Esophagus squamous epithelium (tissue), 4 donors: ENCODE measurements at regions not wholly inside any gene's neighbourhood (a gene's known extent, or its start where the extent isn't known, plus 50 kb on each side); places are given as distances from the start of the nearest gene placed in this dataset.
"Not testable (repeated sequence)": the region's sequence is repeated elsewhere in the genome, so short reads cannot be mapped to it uniquely, and the experiment has no call there.

Experiments
- POLR2A ChIP-seq, 4 donors: fragments of 450-650 bp; IDR thresholded peaks; one replicate each; pipeline ENCODE4 v1.6.1; 2017; ENCODE audit warnings: antibody characterized with exemption in 4 of 4, mild to moderate bottlenecking in 4 of 4, moderate library complexity in 3 of 4
- TF ChIP-seq, protein P1 (sequence below), 6 experiments: fragments of 450-650 bp in 4 of 6; fragments of 200-600 bp in 2 of 6; sonication (generic) in 2 of 6; IDR thresholded peaks; one replicate each; pipeline ENCODE4 v1.5.1; 2016 to 2019; ENCODE audit warnings: antibody characterized with exemption in 6 of 6, mild to moderate bottlenecking in 4 of 6, moderate library complexity in 4 of 6

DNA sequence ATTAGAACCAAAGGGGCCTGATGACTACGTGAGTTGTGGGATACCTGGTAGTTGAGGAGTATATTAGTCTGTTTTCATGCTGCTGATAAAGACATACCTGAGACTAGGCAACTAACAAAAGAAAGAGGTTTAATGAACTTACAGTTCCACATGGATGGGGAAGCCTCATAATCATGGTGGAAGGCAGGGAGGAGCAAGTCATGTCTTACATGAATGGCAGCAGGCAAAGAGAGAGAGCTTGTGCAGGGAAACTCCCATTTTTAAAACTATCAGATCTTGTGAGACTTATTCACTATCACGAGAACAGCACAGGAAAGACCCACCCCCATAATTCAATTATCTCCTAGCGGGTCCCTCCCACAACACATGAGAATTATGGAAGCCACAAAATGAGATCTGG lies 98.4 kb downstream of the APIP start:
- TF ChIP-seq, protein P1, sequence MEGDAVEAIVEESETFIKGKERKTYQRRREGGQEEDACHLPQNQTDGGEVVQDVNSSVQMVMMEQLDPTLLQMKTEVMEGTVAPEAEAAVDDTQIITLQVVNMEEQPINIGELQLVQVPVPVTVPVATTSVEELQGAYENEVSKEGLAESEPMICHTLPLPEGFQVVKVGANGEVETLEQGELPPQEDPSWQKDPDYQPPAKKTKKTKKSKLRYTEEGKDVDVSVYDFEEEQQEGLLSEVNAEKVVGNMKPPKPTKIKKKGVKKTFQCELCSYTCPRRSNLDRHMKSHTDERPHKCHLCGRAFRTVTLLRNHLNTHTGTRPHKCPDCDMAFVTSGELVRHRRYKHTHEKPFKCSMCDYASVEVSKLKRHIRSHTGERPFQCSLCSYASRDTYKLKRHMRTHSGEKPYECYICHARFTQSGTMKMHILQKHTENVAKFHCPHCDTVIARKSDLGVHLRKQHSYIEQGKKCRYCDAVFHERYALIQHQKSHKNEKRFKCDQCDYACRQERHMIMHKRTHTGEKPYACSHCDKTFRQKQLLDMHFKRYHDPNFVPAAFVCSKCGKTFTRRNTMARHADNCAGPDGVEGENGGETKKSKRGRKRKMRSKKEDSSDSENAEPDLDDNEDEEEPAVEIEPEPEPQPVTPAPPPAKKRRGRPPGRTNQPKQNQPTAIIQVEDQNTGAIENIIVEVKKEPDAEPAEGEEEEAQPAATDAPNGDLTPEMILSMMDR (IDR thresholded peaks at IDR 0.05) = not testable (repeated sequence)
- TF ChIP-seq POLR2A (IDR thresholded peaks at IDR 0.05) = not testable (repeated sequence)
